ENCODE measurements at regions not wholly inside any gene's neighbourhood (a gene's known extent, or its start where the extent isn't known, plus 50 kb on each side); places are given as distances from the start of the nearest gene placed in this dataset.

- TF ChIP-seq FOXP2 (optimal IDR thresholded peaks at IDR 0.05; ENCODE audit: borderline replicate concordance, extremely low read depth, extremely low read length, insufficient read depth) (no peak), TAF1 (IDR thresholded peaks at IDR 0.05; ENCODE audit: borderline replicate concordance, insufficient read depth, low read length) (no peak)
Observed at GRCh38 chr1:217011097-217011496, 287.9 kb upstream of the ESRRG start.

All from PFSK-1 (cell line).